WTC11 (cell line): ENCODE measurements at regions not wholly inside any gene's neighbourhood (a gene's known extent, or its start where the extent isn't known, plus 50 kb on each side); places are given as distances from the start of the nearest gene placed in this dataset.
"Not testable (repeated sequence)": the region's sequence is repeated elsewhere in the genome, so short reads cannot be mapped to it uniquely, and the experiment has no call there.

Experiments used
- ATF1 ChIP-seq: sonication (generic); formaldehyde crosslinking; IDR thresholded peaks from 2 replicates; pipeline ENCODE4 v1.8.1; 2023; ENCODE audit warnings: mild to moderate bottlenecking, moderate library complexity, missing genetic modification reagents
- ATF6 ChIP-seq: sonication (generic); formaldehyde crosslinking; IDR thresholded peaks from 2 replicates; pipeline ENCODE4 v1.8.1; 2023; ENCODE audit warnings: mild to moderate bottlenecking, missing genetic modification reagents
- CTCF ChIP-seq: fragments of 200-600 bp; IDR thresholded peaks from 2 replicates; pipeline ENCODE4 v1.8.0; 2022; ENCODE audit warnings: antibody characterized with exemption
- ESRRA ChIP-seq: sonication (generic); formaldehyde crosslinking; IDR thresholded peaks from 2 replicates; pipeline ENCODE4 v1.8.1; 2022; ENCODE audit warnings: mild to moderate bottlenecking, missing genetic modification reagents, borderline replicate concordance
- IRF2 ChIP-seq: sonication (generic); formaldehyde crosslinking; IDR thresholded peaks from 2 replicates; pipeline ENCODE4 v1.8.0; 2022; ENCODE audit warnings: low read depth, missing genetic modification reagents, borderline replicate concordance
- PREB ChIP-seq: sonication (generic); formaldehyde crosslinking; IDR thresholded peaks from 2 replicates; pipeline ENCODE4 v1.8.1; 2022; ENCODE audit warnings: mild to moderate bottlenecking, missing genetic modification reagents, moderate library complexity, borderline replicate concordance
- USF2 ChIP-seq: sonication (generic); formaldehyde crosslinking; IDR thresholded peaks from 2 replicates; pipeline ENCODE4 v1.8.1; 2023; ENCODE audit warnings: mild to moderate bottlenecking, missing genetic modification reagents, moderate library complexity
- ZBTB43 ChIP-seq: sonication (generic); formaldehyde crosslinking; IDR thresholded peaks from 2 replicates; pipeline ENCODE4 v1.8.1; 2023; ENCODE audit warnings: mild to moderate bottlenecking, missing genetic modification reagents
- ZNF138 ChIP-seq: sonication (generic); formaldehyde crosslinking; conservative IDR thresholded peaks from 2 replicates; pipeline ENCODE4 v1.8.1; 2022; ENCODE audit warnings: mild to moderate bottlenecking, moderate library complexity, missing genetic modification reagents
- TF ChIP-seq, protein P1 (sequence below): sonication (generic); formaldehyde crosslinking; IDR thresholded peaks from 2 replicates; pipeline ENCODE4 v1.8.1; 2022; ENCODE audit warnings: mild to moderate bottlenecking, moderate library complexity, missing genetic modification reagents
- TF ChIP-seq, protein P2 (sequence below): sonication (generic); formaldehyde crosslinking; IDR thresholded peaks from 2 replicates; pipeline ENCODE4 v1.8.1; 2022; ENCODE audit warnings: low read depth, mild to moderate bottlenecking, moderate library complexity, missing genetic modification reagents, borderline replicate concordance

DNA sequence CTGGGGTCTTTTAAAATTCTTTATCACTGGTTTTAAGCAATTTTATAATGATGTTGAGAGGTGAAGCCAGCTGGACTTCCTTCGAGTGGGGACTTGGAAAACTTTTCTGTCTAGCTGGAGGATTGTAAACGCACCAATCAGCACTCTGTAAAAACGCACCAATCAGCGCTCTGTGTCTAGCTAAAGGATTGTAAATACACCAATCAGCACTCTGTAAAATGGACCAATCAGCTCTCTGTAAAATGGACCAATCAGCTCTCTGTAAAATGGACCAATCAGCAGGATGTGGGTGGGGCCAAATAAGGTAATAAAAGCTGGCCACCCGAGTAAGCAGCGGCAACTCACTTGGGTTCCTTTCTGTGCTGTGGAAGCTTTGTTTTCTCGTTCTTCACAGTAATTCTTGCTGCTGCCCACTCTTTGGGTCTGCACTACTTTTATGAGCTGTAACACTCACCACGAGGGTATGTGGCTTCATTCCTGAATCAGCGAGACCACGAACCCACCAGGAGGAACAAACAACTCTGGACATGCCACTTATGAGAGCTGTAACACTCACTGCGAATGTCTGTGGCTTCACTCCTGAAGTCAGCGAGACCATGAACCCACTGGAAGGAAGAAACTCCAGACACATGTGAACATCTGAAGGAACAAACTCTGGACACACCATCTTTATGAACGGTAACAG lies 462.6 kb downstream of the GUCY1A2 start:
- not testable (repeated sequence) for TF ChIP-seq CTCF; ATF1 (CRISPR knock-in tag); ESRRA (CRISPR knock-in tag); PREB (CRISPR knock-in tag); ZNF138 (CRISPR knock-in tag); ATF6 (CRISPR knock-in tag); IRF2 (CRISPR knock-in tag); USF2 (CRISPR knock-in tag); ZBTB43 (CRISPR knock-in tag)
- TF ChIP-seq, protein P1, sequence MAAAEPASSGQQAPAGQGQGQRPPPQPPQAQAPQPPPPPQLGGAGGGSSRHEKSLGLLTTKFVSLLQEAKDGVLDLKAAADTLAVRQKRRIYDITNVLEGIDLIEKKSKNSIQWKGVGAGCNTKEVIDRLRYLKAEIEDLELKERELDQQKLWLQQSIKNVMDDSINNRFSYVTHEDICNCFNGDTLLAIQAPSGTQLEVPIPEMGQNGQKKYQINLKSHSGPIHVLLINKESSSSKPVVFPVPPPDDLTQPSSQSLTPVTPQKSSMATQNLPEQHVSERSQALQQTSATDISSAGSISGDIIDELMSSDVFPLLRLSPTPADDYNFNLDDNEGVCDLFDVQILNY: not testable (repeated sequence)
- TF ChIP-seq, protein P2, sequence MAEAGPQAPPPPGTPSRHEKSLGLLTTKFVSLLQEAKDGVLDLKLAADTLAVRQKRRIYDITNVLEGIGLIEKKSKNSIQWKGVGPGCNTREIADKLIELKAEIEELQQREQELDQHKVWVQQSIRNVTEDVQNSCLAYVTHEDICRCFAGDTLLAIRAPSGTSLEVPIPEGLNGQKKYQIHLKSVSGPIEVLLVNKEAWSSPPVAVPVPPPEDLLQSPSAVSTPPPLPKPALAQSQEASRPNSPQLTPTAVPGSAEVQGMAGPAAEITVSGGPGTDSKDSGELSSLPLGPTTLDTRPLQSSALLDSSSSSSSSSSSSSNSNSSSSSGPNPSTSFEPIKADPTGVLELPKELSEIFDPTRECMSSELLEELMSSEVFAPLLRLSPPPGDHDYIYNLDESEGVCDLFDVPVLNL (CRISPR knock-in tag): not testable (repeated sequence)
